GM21529 (cell line): ENCODE measurements at regions not wholly inside any gene's neighbourhood (a gene's known extent, or its start where the extent isn't known, plus 50 kb on each side); places are given as distances from the start of the nearest gene placed in this dataset.

Source experiments
- ATAC-seq: cut with Tn5 transposase; IDR thresholded peaks from one replicate; pipeline ENCODE4 v1.9.1; 2021; ENCODE audit not compliant: unreplicated experiment

- ATAC-seq: no peak
These were observed 1322.2 kb downstream of the PCDH9 start for GRCh38 chr13:65907666-65908525.

GRCh38 chr13:65901723-65902122 is 1328.4 kb downstream of the PCDH9 start:
- no peak for ATAC-seq

- no peak for ATAC-seq
These were observed 1336.1 kb downstream of the PCDH9 start for GRCh38 chr13:65894049-65894448.

- no peak for ATAC-seq
These were observed 1337.3 kb downstream of the PCDH9 start for GRCh38 chr13:65892859-65893258.

GRCh38 chr13:65889368-65889767 is 1340.8 kb downstream of the PCDH9 start:
- no peak for ATAC-seq

- no peak for ATAC-seq
These were observed 1347.3 kb downstream of the PCDH9 start for GRCh38 chr13:65882810-65883209.

- ATAC-seq: no peak
These were observed 1348.5 kb downstream of the PCDH9 start for GRCh38 chr13:65881561-65882155.

- ATAC-seq: no peak
These were observed 1355.1 kb downstream of the PCDH9 start for GRCh38 chr13:65875031-65875430.

GRCh38 chr13:65872448-65872847 is 1357.7 kb downstream of the PCDH9 start:
- no peak for ATAC-seq

- no peak for ATAC-seq
These were observed 1361.3 kb downstream of the PCDH9 start for GRCh38 chr13:65868884-65869283.

- no peak for ATAC-seq
These were observed 1362.0 kb downstream of the PCDH9 start for GRCh38 chr13:65868099-65868498.

- ATAC-seq: no peak
These were observed 1364.0 kb downstream of the PCDH9 start for GRCh38 chr13:65866138-65866537.

GRCh38 chr13:65865206-65865605 is 1364.9 kb downstream of the PCDH9 start:
- no peak for ATAC-seq

- ATAC-seq: no peak
These were observed 1366.1 kb downstream of the PCDH9 start for GRCh38 chr13:65864039-65864438.

- no peak for ATAC-seq
These were observed 1369.8 kb downstream of the PCDH9 start for GRCh38 chr13:65860306-65860705.

- no peak for ATAC-seq
These were observed 1372.1 kb downstream of the PCDH9 start for GRCh38 chr13:65857942-65858565.

- no peak for ATAC-seq
These were observed 1373.7 kb downstream of the PCDH9 start for GRCh38 chr13:65856431-65856830.

- no peak for ATAC-seq
These were observed 1374.8 kb downstream of the PCDH9 start for GRCh38 chr13:65855242-65855805.

- ATAC-seq: no peak
These were observed 1375.7 kb downstream of the PCDH9 start for GRCh38 chr13:65854431-65854830.

GRCh38 chr13:65844266-65844841 is 1385.8 kb downstream of the PCDH9 start:
- no peak for ATAC-seq

- ATAC-seq: no peak
These were observed 1386.8 kb downstream of the PCDH9 start for GRCh38 chr13:65843314-65843731.
